Keratinocyte (primary cell): ENCODE measurements at regions not wholly inside any gene's neighbourhood (a gene's known extent, or its start where the extent isn't known, plus 50 kb on each side); places are given as distances from the start of the nearest gene placed in this dataset.

ENCODE experiments used
- DNase-seq: peaks from one replicate; pipeline ENCODE4 v3.0.0-alpha.2; 2011; ENCODE audit warnings: low read depth, missing footprints, low spot score
- FAIRE-seq: peaks from 2 replicates; lab custom pipeline; 2011; peaks lifted over from hg19 to GRCh38; lab: Jason Lieb, UNC
- H2AFZ ChIP-seq: 2 replicates; pipeline ENCODE4 v1.6.0; 2012; ENCODE audit warnings: low read length, control low read depth, inconsistent platforms; ENCODE audit not compliant: control insufficient read depth
- H3K27ac ChIP-seq: 2 replicates; pipeline ENCODE4 v1.5.1; 2011; ENCODE audit warnings: low read length; ENCODE audit not compliant: control insufficient read depth, insufficient read depth
- H3K27me3 ChIP-seq: 3 replicates; pipeline ENCODE4 v1.6.0; 2011; ENCODE audit warnings: low read length; ENCODE audit not compliant: control insufficient read depth, insufficient read depth; ENCODE audit errors: extremely low read depth
- H3K36me3 ChIP-seq, 2 experiments: 2 replicates in 1 of 2; 3 replicates in 1 of 2; pipeline ENCODE4 v1.5.1; 2011; ENCODE audit warnings: low read length in 2 of 2, mild to moderate bottlenecking in 1 of 2; ENCODE audit not compliant: control insufficient read depth in 2 of 2, insufficient read depth in 2 of 2; ENCODE audit errors: extremely low read depth in 1 of 2
- H3K4me1 ChIP-seq: 3 replicates; pipeline ENCODE4 v1.5.1; 2011; ENCODE audit warnings: low read length; ENCODE audit not compliant: control insufficient read depth, insufficient read depth; ENCODE audit errors: extremely low read depth
- H3K4me2 ChIP-seq: 3 replicates; pipeline ENCODE4 v1.6.0; 2011; ENCODE audit warnings: low read depth, low read length; ENCODE audit not compliant: control insufficient read depth, insufficient read depth; ENCODE audit errors: extremely low read depth
- H3K4me3 ChIP-seq, 3 experiments: fragments of 200-600 bp in 1 of 3; sonication (generic) in 1 of 3; 2 replicates in 2 of 3; 3 replicates in 1 of 3; pipeline ENCODE4 v1.5.1; 2011 to 2016; ENCODE audit warnings: low read length in 3 of 3, mild to moderate bottlenecking in 3 of 3, control low read depth in 2 of 3, inconsistent platforms in 1 of 3, low read depth in 1 of 3, mixed read lengths in 1 of 3, mixed run types in 1 of 3, moderate library complexity in 1 of 3; ENCODE audit not compliant: control insufficient read depth in 2 of 3, insufficient read depth in 2 of 3; ENCODE audit errors: extremely low read depth in 1 of 3
- H3K79me2 ChIP-seq: 2 replicates; pipeline ENCODE4 v1.6.0; 2012; ENCODE audit warnings: low read length; ENCODE audit not compliant: control insufficient read depth, insufficient read depth
- H3K9ac ChIP-seq: 3 replicates; pipeline ENCODE4 v1.6.0; 2011; ENCODE audit warnings: low read length; ENCODE audit not compliant: control insufficient read depth, insufficient read depth; ENCODE audit errors: extremely low read depth
- H3K9me1 ChIP-seq: 3 replicates; pipeline ENCODE4 v1.6.0; 2011; ENCODE audit warnings: low read length; ENCODE audit not compliant: control insufficient read depth, insufficient read depth; ENCODE audit errors: extremely low read depth
- H3K9me3 ChIP-seq: 2 replicates; pipeline ENCODE4 v1.5.1; 2012; ENCODE audit warnings: low read depth, low read length; ENCODE audit not compliant: control insufficient read depth
- H4K20me1 ChIP-seq: 3 replicates; pipeline ENCODE4 v1.6.0; 2011; ENCODE audit warnings: low read length; ENCODE audit not compliant: control insufficient read depth, insufficient read depth; ENCODE audit errors: extremely low read depth
- CTCF ChIP-seq, 3 experiments: IDR thresholded peaks in 1 of 3; conservative IDR thresholded peaks in 1 of 3; optimal IDR thresholded peaks in 1 of 3; 2 replicates in 2 of 3; 3 replicates in 1 of 3; pipeline versions ENCODE3 to v1.5.1; 2011; ENCODE audit warnings: low read length in 3 of 3, mild to moderate bottlenecking in 3 of 3, moderate library complexity in 2 of 3, control low read depth in 1 of 3, inconsistent platforms in 1 of 3; ENCODE audit not compliant: insufficient read depth in 2 of 3; ENCODE audit errors: extremely low read depth in 1 of 3
- EZH2 ChIP-seq: IDR thresholded peaks from one replicate; pipeline ENCODE4 v1.6.1; 2012; ENCODE audit warnings: inconsistent platforms, mild to moderate bottlenecking, low read length, moderate library complexity
- dilution Hi-C: fragments of 300-500 bp; cut with MboI; formaldehyde crosslinking; loops from one replicate; pipeline ENCODE4 v1.7.0; 2020; ENCODE audit warnings: low sequenced_read_pairs; ENCODE audit not compliant: extremely low pct_ligation_motif_present

- Histone ChIP-seq H3K9me1 (no peaks in the 10 kb centered on the region), H3K4me3 (no peak overlapping the region), H3K9me3 (no peaks in the 10 kb centered on the region), H3K4me2 (no peak overlapping the region), H3K9ac (no peak overlapping the region), H4K20me1 (no peaks in the 10 kb centered on the region), H3K36me3 (no peaks in the 10 kb centered on the region), H3K27ac (no peak overlapping the region), H3K79me2 (no peaks in the 10 kb centered on the region), H2AFZ (no peak overlapping the region), H3K27me3 (no peaks in the 10 kb centered on the region), H3K4me1 (no peaks in the 10 kb centered on the region)
- TF ChIP-seq EZH2 (no peak), CTCF (optimal IDR thresholded peaks at IDR 0.05 in 1 of 3, IDR thresholded peaks at IDR 0.05 in 1 of 3, conservative IDR thresholded peaks at IDR 0.05 in 1 of 3; ENCODE audit: extremely low read depth in 1 of 3, insufficient read depth in 2 of 3, low read length in 3 of 3) (no peak)
- FAIRE-seq (no peak), DNase-seq (no peak)
- dilution Hi-C loops = no loop called here
Measured at GRCh38 chr4:126023896-126024295, 709.1 kb downstream of the FAT4 start.

GRCh38 chr4:126027601-126028000, 712.8 kb downstream of the FAT4 start:
- dilution Hi-C loops = no loop called here
- Histone ChIP-seq H3K27ac (no peak overlapping the region), H3K9me1 (no peaks in the 10 kb centered on the region), H3K4me1 (no peaks in the 10 kb centered on the region), H4K20me1 (no peaks in the 10 kb centered on the region), H3K4me3 (no peak overlapping the region), H3K9me3 (no peaks in the 10 kb centered on the region), H3K9ac (no peak overlapping the region), H3K27me3 (no peaks in the 10 kb centered on the region), H3K36me3 (no peaks in the 10 kb centered on the region), H2AFZ (no peak overlapping the region), H3K79me2 (no peaks in the 10 kb centered on the region), H3K4me2 (no peak overlapping the region)
- FAIRE-seq (no peak), DNase-seq (no peak)
- no peak for TF ChIP-seq EZH2
- TF ChIP-seq CTCF (optimal IDR thresholded peaks at IDR 0.05 in 1 of 3, IDR thresholded peaks at IDR 0.05 in 1 of 3, conservative IDR thresholded peaks at IDR 0.05 in 1 of 3; ENCODE audit: extremely low read depth in 1 of 3, insufficient read depth in 2 of 3, low read length in 3 of 3) = no peak
